Upper lobe of right lung (tissue), 1 donor: ENCODE measurements at regions not wholly inside any gene's neighbourhood (a gene's known extent, or its start where the extent isn't known, plus 50 kb on each side); places are given as distances from the start of the nearest gene placed in this dataset.
A peak's percentile ranks its signal among the peaks of the same experiment; 100 is the strongest.

Experiments used
- ATAC-seq: fragments of 200-7000 bp; cut with Tn5 transposase; one replicate; pipeline ENCODE4 v1.9.1; 2020; ENCODE audit warnings: mild to moderate bottlenecking, moderate library complexity
- DNase-seq: peaks from one replicate; pipeline ENCODE4 v3.0.0-alpha.2; 2020
- H3K27ac ChIP-seq: fragments of 200-600 bp; one replicate; pipeline ENCODE4 v1.8.0; 2022
- H3K27me3 ChIP-seq: fragments of 200-600 bp; one replicate; pipeline ENCODE4 v1.8.0; 2022; ENCODE audit warnings: mild to moderate bottlenecking
- H3K36me3 ChIP-seq: fragments of 200-600 bp; one replicate; pipeline ENCODE4 v1.8.0; 2022
- H3K4me1 ChIP-seq: fragments of 200-600 bp; one replicate; pipeline ENCODE4 v1.8.0; 2022
- H3K4me3 ChIP-seq: fragments of 200-600 bp; one replicate; pipeline ENCODE4 v1.8.0; 2022; ENCODE audit warnings: mild to moderate bottlenecking
- H3K9me3 ChIP-seq: fragments of 200-600 bp; one replicate; pipeline ENCODE4 v1.8.0; 2022
- intact Hi-C: fragments of 100-400 bp; cut with DNase I; formaldehyde crosslinking; loops from one replicate; pipeline ENCODE4 v1.11.0; 2022
- TF ChIP-seq, protein P1 (sequence below): fragments of 200-600 bp; IDR thresholded peaks from one replicate; pipeline ENCODE4 v1.8.0; 2022; ENCODE audit warnings: antibody characterized with exemption
- donor health status: DM: no; HTN: yes; CAD: no; lungs with severe emphysema.

DNA sequence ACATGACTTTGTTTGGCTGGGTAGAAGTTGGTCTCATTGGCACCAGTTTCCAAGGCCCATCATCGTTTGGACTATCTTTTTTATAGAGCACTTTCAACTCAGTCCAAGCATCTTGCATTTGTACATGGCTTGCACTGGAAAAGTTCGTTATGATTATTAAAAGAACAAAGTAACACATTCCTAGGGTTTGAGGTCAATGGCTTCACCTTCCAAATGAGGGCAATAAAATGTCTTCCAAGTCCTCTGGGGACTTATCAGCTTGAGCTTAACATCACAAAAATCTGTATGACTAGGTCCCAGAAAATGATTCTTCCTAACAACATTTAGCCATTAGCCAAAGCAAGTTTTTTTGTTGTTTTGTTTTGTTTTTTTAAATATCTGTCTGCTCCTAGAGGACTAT, 610.8 kb downstream of the LMO4 start:
- Histone ChIP-seq H3K4me1 (no peaks in the 10 kb centered on the region), H3K27me3 (no peaks in the 10 kb centered on the region), H3K9me3 (no peaks in the 10 kb centered on the region), H3K27ac (no peak overlapping the region), H3K4me3 (no peak overlapping the region), H3K36me3 (no peaks in the 10 kb centered on the region)
- ATAC-seq (no peak), DNase-seq (no peak)
- TF ChIP-seq, protein P1, sequence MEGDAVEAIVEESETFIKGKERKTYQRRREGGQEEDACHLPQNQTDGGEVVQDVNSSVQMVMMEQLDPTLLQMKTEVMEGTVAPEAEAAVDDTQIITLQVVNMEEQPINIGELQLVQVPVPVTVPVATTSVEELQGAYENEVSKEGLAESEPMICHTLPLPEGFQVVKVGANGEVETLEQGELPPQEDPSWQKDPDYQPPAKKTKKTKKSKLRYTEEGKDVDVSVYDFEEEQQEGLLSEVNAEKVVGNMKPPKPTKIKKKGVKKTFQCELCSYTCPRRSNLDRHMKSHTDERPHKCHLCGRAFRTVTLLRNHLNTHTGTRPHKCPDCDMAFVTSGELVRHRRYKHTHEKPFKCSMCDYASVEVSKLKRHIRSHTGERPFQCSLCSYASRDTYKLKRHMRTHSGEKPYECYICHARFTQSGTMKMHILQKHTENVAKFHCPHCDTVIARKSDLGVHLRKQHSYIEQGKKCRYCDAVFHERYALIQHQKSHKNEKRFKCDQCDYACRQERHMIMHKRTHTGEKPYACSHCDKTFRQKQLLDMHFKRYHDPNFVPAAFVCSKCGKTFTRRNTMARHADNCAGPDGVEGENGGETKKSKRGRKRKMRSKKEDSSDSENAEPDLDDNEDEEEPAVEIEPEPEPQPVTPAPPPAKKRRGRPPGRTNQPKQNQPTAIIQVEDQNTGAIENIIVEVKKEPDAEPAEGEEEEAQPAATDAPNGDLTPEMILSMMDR: no peak
- intact Hi-C loops: no loop called here

DNA sequence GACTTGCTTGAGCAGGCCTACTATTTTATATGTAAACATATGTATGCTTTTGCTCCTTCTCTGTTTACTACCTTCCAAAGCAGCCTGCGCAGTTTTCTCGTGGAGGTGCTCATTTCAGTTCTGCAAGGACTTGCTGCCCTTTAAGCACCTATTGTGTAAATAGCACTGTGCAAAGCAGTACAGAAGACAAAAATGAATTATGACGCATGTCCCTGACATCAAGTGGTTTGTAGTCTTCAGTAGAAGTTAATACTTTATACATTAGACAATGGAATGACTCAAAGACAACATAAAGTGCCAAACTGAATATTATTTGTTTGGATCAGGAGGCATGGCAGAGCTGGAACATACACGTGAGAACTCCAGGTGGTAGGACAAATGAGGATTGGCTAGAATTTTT, 611.7 kb downstream of the LMO4 start:
- H3K27me3 ChIP-seq: no peaks in the 10 kb centered on the region
- ATAC-seq: peak; percentile 67
- H3K4me3 ChIP-seq: no peak overlapping the region
- no peak overlapping the region for H3K27ac ChIP-seq
- DNase-seq: no peak
- intact Hi-C loops: no loop called here
- H3K9me3 ChIP-seq: no peaks in the 10 kb centered on the region
- no peaks in the 10 kb centered on the region for H3K4me1 ChIP-seq
- TF ChIP-seq, protein P1: no peak
- no peaks in the 10 kb centered on the region for H3K36me3 ChIP-seq

DNA sequence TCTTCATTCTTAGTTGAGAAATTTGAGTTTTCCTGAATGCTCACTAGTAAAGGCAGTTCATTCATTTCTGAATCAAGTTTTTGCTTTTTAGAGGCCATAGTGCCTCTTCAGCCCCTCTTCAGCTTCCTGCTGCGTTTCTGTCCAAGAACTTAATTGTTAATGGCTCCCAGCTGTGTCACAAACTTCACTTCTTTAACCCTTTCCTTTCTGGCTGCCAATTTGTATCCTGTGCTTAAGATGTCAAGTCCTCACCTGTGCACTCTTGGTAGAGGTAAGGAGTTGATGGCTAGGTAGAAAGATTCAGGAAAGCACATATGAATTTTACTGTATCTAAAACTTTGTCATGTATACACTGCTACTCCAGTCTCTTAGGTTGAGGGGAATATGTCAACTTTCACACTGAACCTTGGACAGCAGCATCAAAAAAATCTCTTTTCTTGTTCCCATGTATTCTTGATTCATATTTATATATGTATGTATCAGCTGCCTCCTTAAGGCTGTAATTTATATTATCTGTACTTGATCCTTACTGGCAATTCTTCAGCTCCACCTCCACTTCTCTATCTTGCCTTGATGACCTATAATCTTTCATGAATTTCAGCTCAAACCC, 612.8 kb downstream of the LMO4 start:
- ATAC-seq: no peak
- H3K27ac ChIP-seq: no peak overlapping the region
- no peak for DNase-seq
- H3K9me3 ChIP-seq: no peaks in the 10 kb centered on the region
- H3K4me1 ChIP-seq: no peaks in the 10 kb centered on the region
- TF ChIP-seq, protein P1: no peak
- no peak overlapping the region for H3K4me3 ChIP-seq
- intact Hi-C loops: no loop called here
- H3K27me3 ChIP-seq: no peaks in the 10 kb centered on the region
- no peaks in the 10 kb centered on the region for H3K36me3 ChIP-seq

DNA sequence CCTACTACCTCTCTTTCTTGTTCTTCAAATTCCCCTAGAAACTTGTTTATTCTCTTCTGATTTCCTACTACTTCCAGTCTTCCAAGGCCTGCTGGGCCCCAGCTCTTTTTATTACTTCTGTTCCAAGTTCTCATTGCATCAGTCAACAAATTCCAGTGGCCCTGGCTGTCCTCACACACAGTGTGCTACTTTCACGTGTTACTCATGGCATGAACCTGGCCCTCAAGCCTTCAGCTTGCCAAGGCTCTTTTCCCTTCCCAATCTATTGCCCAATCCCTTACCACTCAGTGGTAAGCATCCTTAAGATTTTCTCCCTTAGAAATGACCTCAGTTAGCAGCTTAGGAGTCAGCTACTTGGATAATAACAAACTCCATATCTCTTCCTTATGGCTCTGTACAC, 613.5 kb downstream of the LMO4 start:
- DNase-seq (no peak), ATAC-seq (peak; percentile 89)
- Histone ChIP-seq H3K4me1 (no peaks in the 10 kb centered on the region), H3K27ac (no peak overlapping the region), H3K27me3 (no peaks in the 10 kb centered on the region), H3K9me3 (no peaks in the 10 kb centered on the region), H3K36me3 (no peaks in the 10 kb centered on the region), H3K4me3 (no peak overlapping the region)
- TF ChIP-seq, protein P1: no peak
- intact Hi-C loops: no loop called here

DNA sequence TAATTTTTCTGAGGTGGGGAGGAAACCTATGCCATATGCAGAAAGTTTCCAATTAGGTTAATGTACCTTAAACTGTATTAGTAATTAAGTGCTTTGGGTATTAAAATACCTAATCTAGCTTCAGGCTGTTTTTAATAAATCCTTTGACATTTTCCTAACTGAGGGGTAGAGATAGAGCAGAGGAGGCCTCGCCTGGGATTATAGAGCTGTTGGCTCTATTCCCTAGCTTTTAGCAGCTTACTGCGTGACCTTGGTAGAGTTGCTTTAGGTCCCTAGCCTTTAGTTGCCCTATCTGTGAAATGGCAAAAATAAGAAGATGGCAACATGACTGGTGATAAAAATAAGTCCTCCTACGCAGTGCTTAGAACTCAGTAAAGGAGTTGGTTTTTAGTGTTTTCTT, 621.0 kb downstream of the LMO4 start:
- H3K27ac ChIP-seq: no peak overlapping the region
- no peak for ATAC-seq
- no peaks in the 10 kb centered on the region for H3K36me3 ChIP-seq
- TF ChIP-seq, protein P1: no peak
- H3K9me3 ChIP-seq: no peaks in the 10 kb centered on the region
- intact Hi-C loops: no loop called here
- no peaks in the 10 kb centered on the region for H3K4me1 ChIP-seq
- H3K4me3 ChIP-seq: no peak overlapping the region
- DNase-seq: no peak
- no peaks in the 10 kb centered on the region for H3K27me3 ChIP-seq

DNA sequence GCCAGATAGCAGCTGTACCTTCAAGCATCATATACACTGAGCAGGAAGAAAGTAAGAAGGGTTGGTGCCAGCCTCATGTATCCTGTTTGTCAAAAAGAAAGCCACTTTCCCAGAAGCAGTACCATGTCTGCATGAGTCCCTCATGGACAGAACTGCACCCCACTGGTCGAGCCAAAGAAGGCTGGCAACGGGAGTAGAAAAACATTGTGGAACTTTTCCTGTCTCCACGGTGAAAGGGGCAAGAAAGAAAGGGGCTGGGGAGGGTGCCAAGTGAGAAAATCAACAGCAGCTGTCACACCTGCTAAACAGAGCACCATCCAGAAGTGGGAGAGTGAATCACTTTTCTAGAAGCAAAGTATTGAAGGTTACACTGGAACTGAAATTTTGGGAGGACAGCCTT, 621.7 kb downstream of the LMO4 start:
- Histone ChIP-seq H3K27me3 (no peaks in the 10 kb centered on the region), H3K27ac (no peak overlapping the region), H3K36me3 (no peaks in the 10 kb centered on the region), H3K4me3 (no peak overlapping the region), H3K9me3 (no peaks in the 10 kb centered on the region), H3K4me1 (no peaks in the 10 kb centered on the region)
- TF ChIP-seq, protein P1: no peak
- intact Hi-C loops: no loop called here
- ATAC-seq (no peak), DNase-seq (no peak)
